ENCODE measurements at regions not wholly inside any gene's neighbourhood (a gene's known extent, or its start where the extent isn't known, plus 50 kb on each side); places are given as distances from the start of the nearest gene placed in this dataset.
"Not testable (repeated sequence)": the region's sequence is repeated elsewhere in the genome, so short reads cannot be mapped to it uniquely, and the experiment has no call there.

- 87% methylated on average over 5 of the region's 6 CpGs for WGBS
- H3K9ac ChIP-seq (ENCODE audit: low read depth, low read length), result no peak overlapping the region
- no peaks in the 10 kb centered on the region for H3K36me3 ChIP-seq (ENCODE audit: insufficient read depth, low read length)
- H3K27ac ChIP-seq (ENCODE audit: low read depth, low read length), result no peak overlapping the region
- no peak overlapping the region for H3K4me3 ChIP-seq (ENCODE audit: low read length)
- peaks cover 17% of the 10 kb centered on the region for H3K27me3 ChIP-seq (ENCODE audit: insufficient read depth, low read length)
- peaks cover 6% of the 10 kb centered on the region for H3K9me3 ChIP-seq (ENCODE audit: insufficient read depth, low read depth, low read length)
- H3K4me1 ChIP-seq (ENCODE audit: insufficient read depth, low read length), result peaks cover 19% of the 10 kb centered on the region
These were observed 142.8 kb downstream of the NECTIN1 start for GRCh38 chr11:119586181-119586580.

GRCh38 chr11:119585043-119585781, 143.8 kb downstream of the NECTIN1 start:
- H3K9ac ChIP-seq (ENCODE audit: low read depth, low read length), result peak overlapping the region; percentile 74
- peaks cover 17% of the 10 kb centered on the region for H3K27me3 ChIP-seq (ENCODE audit: insufficient read depth, low read length)
- peak overlapping the region; percentile 55 for H3K4me3 ChIP-seq (ENCODE audit: low read length)
- peak overlapping the region; percentile 76; the same call in 1 of the 2 replicates for H3K27ac ChIP-seq (ENCODE audit: low read depth, low read length)
- H3K4me1 ChIP-seq (ENCODE audit: insufficient read depth, low read length), result peaks cover 11% of the 10 kb centered on the region
- H3K36me3 ChIP-seq (ENCODE audit: insufficient read depth, low read length), result no peaks in the 10 kb centered on the region
- 6% methylated on average over 38 of the region's 38 CpGs for WGBS
- H3K9me3 ChIP-seq (ENCODE audit: insufficient read depth, low read depth, low read length), result peaks cover 6% of the 10 kb centered on the region

- peaks cover 17% of the 10 kb centered on the region for H3K27me3 ChIP-seq (ENCODE audit: insufficient read depth, low read length)
- H3K36me3 ChIP-seq (ENCODE audit: insufficient read depth, low read length), result no peaks in the 10 kb centered on the region
- H3K9ac ChIP-seq (ENCODE audit: low read depth, low read length), result peak overlapping the region; percentile 74
- H3K4me1 ChIP-seq (ENCODE audit: insufficient read depth, low read length), result peaks cover 7% of the 10 kb centered on the region
- peak overlapping the region; percentile 76; the same call in 1 of the 2 replicates for H3K27ac ChIP-seq (ENCODE audit: low read depth, low read length)
- peaks cover 6% of the 10 kb centered on the region for H3K9me3 ChIP-seq (ENCODE audit: insufficient read depth, low read depth, low read length)
- H3K4me3 ChIP-seq (ENCODE audit: low read length), result peak overlapping the region; percentile 55
- WGBS, result 1% methylated on average over 56 of the region's 56 CpGs
These were observed 144.6 kb downstream of the NECTIN1 start for GRCh38 chr11:119584193-119585042.

- H3K9ac ChIP-seq (ENCODE audit: low read depth, low read length), result no peak overlapping the region
- H3K4me3 ChIP-seq (ENCODE audit: low read length), result no peak overlapping the region
- peak overlapping the region; percentile 44; the same call in 1 of the 2 replicates for H3K27ac ChIP-seq (ENCODE audit: low read depth, low read length)
- no peaks in the 10 kb centered on the region for H3K36me3 ChIP-seq (ENCODE audit: insufficient read depth, low read length)
- H3K9me3 ChIP-seq (ENCODE audit: insufficient read depth, low read depth, low read length), result peaks cover 6% of the 10 kb centered on the region
- peaks cover 17% of the 10 kb centered on the region for H3K27me3 ChIP-seq (ENCODE audit: insufficient read depth, low read length)
- peaks cover 7% of the 10 kb centered on the region for H3K4me1 ChIP-seq (ENCODE audit: insufficient read depth, low read length)
- 90% methylated on average over 6 of the region's 6 CpGs for WGBS
These were observed 145.4 kb downstream of the NECTIN1 start for GRCh38 chr11:119583585-119583984.

GRCh38 chr11:119581396-119581795, 147.6 kb downstream of the NECTIN1 start:
- H3K4me1 ChIP-seq (ENCODE audit: insufficient read depth, low read length); H3K36me3 ChIP-seq (ENCODE audit: insufficient read depth, low read length); H3K4me3 ChIP-seq (ENCODE audit: low read length); H3K9me3 ChIP-seq (ENCODE audit: insufficient read depth, low read depth, low read length); H3K27ac ChIP-seq (ENCODE audit: low read depth, low read length); H3K9ac ChIP-seq (ENCODE audit: low read depth, low read length): not testable (repeated sequence)
- WGBS, result 93% methylated on average over 3 of the region's 3 CpGs
- peaks cover 17% of the 10 kb centered on the region for H3K27me3 ChIP-seq (ENCODE audit: insufficient read depth, low read length)

- H3K4me3 ChIP-seq (ENCODE audit: low read length), result no peak overlapping the region
- H3K27me3 ChIP-seq (ENCODE audit: insufficient read depth, low read length), result peaks cover 10% of the 10 kb centered on the region
- H3K27ac ChIP-seq (ENCODE audit: low read depth, low read length), result no peak overlapping the region
- peaks cover 6% of the 10 kb centered on the region for H3K4me1 ChIP-seq (ENCODE audit: insufficient read depth, low read length)
- no peaks in the 10 kb centered on the region for H3K36me3 ChIP-seq (ENCODE audit: insufficient read depth, low read length)
- no peak overlapping the region for H3K9ac ChIP-seq (ENCODE audit: low read depth, low read length)
- H3K9me3 ChIP-seq (ENCODE audit: insufficient read depth, low read depth, low read length), result peaks cover 6% of the 10 kb centered on the region
- WGBS, result 92% methylated on average over 1 of the region's 1 CpG
These were observed 148.2 kb downstream of the NECTIN1 start for GRCh38 chr11:119580751-119581150.

- no peaks in the 10 kb centered on the region for H3K36me3 ChIP-seq (ENCODE audit: insufficient read depth, low read length)
- no peaks in the 10 kb centered on the region for H3K4me1 ChIP-seq (ENCODE audit: insufficient read depth, low read length)
- no peak overlapping the region for H3K4me3 ChIP-seq (ENCODE audit: low read length)
- H3K9ac ChIP-seq (ENCODE audit: low read depth, low read length), result no peak overlapping the region
- WGBS, result 92% methylated on average over 2 of the region's 3 CpGs
- H3K27me3 ChIP-seq (ENCODE audit: insufficient read depth, low read length), result peaks cover 4% of the 10 kb centered on the region
- no peak overlapping the region for H3K27ac ChIP-seq (ENCODE audit: low read depth, low read length)
- H3K9me3 ChIP-seq (ENCODE audit: insufficient read depth, low read depth, low read length), result peaks cover 6% of the 10 kb centered on the region
These were observed 148.9 kb downstream of the NECTIN1 start for GRCh38 chr11:119580081-119580480.

- 89% methylated on average over 11 of the region's 11 CpGs for WGBS
- H3K9ac ChIP-seq (ENCODE audit: low read depth, low read length), result no peak overlapping the region
- H3K27ac ChIP-seq (ENCODE audit: low read depth, low read length), result no peak overlapping the region
- H3K9me3 ChIP-seq (ENCODE audit: insufficient read depth, low read depth, low read length), result peaks cover 6% of the 10 kb centered on the region
- no peaks in the 10 kb centered on the region for H3K36me3 ChIP-seq (ENCODE audit: insufficient read depth, low read length)
- H3K4me3 ChIP-seq (ENCODE audit: low read length), result no peak overlapping the region
- H3K4me1 ChIP-seq (ENCODE audit: insufficient read depth, low read length), result no peaks in the 10 kb centered on the region
- no peaks in the 10 kb centered on the region for H3K27me3 ChIP-seq (ENCODE audit: insufficient read depth, low read length)
These were observed 150.3 kb downstream of the NECTIN1 start for GRCh38 chr11:119578521-119579191.

- Histone ChIP-seq H3K9me3 (ENCODE audit: insufficient read depth, low read depth, low read length) (no peaks in the 10 kb centered on the region), H3K9ac (ENCODE audit: low read depth, low read length) (no peak overlapping the region), H3K27ac (ENCODE audit: low read depth, low read length) (no peak overlapping the region), H3K36me3 (ENCODE audit: insufficient read depth, low read length) (no peaks in the 10 kb centered on the region), H3K27me3 (ENCODE audit: insufficient read depth, low read length) (no peaks in the 10 kb centered on the region), H3K4me1 (ENCODE audit: insufficient read depth, low read length) (no peaks in the 10 kb centered on the region), H3K4me3 (ENCODE audit: low read length) (no peak overlapping the region)
- WGBS, result 93% methylated on average over 1 of the region's 1 CpG
These were observed 150.9 kb upstream of the THY1 start for GRCh38 chr11:119573858-119574257.

GRCh38 chr11:119572481-119573424, 149.8 kb upstream of the THY1 start:
- H3K9ac ChIP-seq (ENCODE audit: low read depth, low read length), result no peak overlapping the region
- WGBS, result 92% methylated on average over 13 of the region's 13 CpGs
- H3K36me3 ChIP-seq (ENCODE audit: insufficient read depth, low read length), result no peaks in the 10 kb centered on the region
- H3K27me3 ChIP-seq (ENCODE audit: insufficient read depth, low read length), result no peaks in the 10 kb centered on the region
- H3K27ac ChIP-seq (ENCODE audit: low read depth, low read length), result no peak overlapping the region
- H3K4me3 ChIP-seq (ENCODE audit: low read length), result no peak overlapping the region
- H3K9me3 ChIP-seq (ENCODE audit: insufficient read depth, low read depth, low read length), result no peaks in the 10 kb centered on the region
- peaks cover 10% of the 10 kb centered on the region for H3K4me1 ChIP-seq (ENCODE audit: insufficient read depth, low read length)
